Lower leg skin (tissue), 4 donors: ENCODE measurements at regions not wholly inside any gene's neighbourhood (a gene's known extent, or its start where the extent isn't known, plus 50 kb on each side); places are given as distances from the start of the nearest gene placed in this dataset.

Source experiments
- DNase-seq, 2 donors: peaks; one replicate each; pipeline ENCODE4 v3.0.0-alpha.2; 2019; ENCODE audit warnings: low spot score in 2 of 2
- H3K4me3 ChIP-seq: fragments of 200-600 bp; sonication (generic); 2 replicates; pipeline ENCODE4 v1.5.1; 2017; ENCODE audit warnings: mild to moderate bottlenecking, low read depth; ENCODE audit not compliant: poor library complexity, severe bottlenecking
- POLR2A ChIP-seq, 2 donors: fragments of 450-650 bp; IDR thresholded peaks; one replicate each; pipeline ENCODE4 v1.6.1; 2016 to 2017; ENCODE audit warnings: antibody characterized with exemption in 2 of 2, mild to moderate bottlenecking in 1 of 2, moderate library complexity in 1 of 2
- WGBS, 2 donors: methylation state at CpG; one replicate each; pipeline ENCODE4 v1.1.5; 2018; 5-methylcytosine and 5-hydroxymethylcytosine counted together
- intact Hi-C: fragments of 100-400 bp; cut with DNase I; formaldehyde crosslinking; loops from one replicate; pipeline ENCODE4 v1.15.0; 2023; ENCODE audit warnings: low total_unique reads
- TF ChIP-seq, protein P1 (sequence below), 3 donors: fragments of 450-650 bp; IDR thresholded peaks; one replicate each; pipeline ENCODE4 v1.5.1; 2016; ENCODE audit warnings: antibody characterized with exemption in 3 of 3, mild to moderate bottlenecking in 3 of 3, moderate library complexity in 2 of 3

- no peak for DNase-seq
- no peak for TF ChIP-seq POLR2A (IDR thresholded peaks at IDR 0.05)
- TF ChIP-seq, protein P1, sequence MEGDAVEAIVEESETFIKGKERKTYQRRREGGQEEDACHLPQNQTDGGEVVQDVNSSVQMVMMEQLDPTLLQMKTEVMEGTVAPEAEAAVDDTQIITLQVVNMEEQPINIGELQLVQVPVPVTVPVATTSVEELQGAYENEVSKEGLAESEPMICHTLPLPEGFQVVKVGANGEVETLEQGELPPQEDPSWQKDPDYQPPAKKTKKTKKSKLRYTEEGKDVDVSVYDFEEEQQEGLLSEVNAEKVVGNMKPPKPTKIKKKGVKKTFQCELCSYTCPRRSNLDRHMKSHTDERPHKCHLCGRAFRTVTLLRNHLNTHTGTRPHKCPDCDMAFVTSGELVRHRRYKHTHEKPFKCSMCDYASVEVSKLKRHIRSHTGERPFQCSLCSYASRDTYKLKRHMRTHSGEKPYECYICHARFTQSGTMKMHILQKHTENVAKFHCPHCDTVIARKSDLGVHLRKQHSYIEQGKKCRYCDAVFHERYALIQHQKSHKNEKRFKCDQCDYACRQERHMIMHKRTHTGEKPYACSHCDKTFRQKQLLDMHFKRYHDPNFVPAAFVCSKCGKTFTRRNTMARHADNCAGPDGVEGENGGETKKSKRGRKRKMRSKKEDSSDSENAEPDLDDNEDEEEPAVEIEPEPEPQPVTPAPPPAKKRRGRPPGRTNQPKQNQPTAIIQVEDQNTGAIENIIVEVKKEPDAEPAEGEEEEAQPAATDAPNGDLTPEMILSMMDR (IDR thresholded peaks at IDR 0.05) = no peak
Measured at GRCh38 chr2:175855794-175856453, 146.1 kb downstream of the LNPK start.

GRCh38 chr2:175855236-175855635 lies 146.8 kb downstream of the LNPK start:
- WGBS, 2 donors = 60 to 66% methylated on average over 4 of the region's 4 CpGs
- no peak overlapping the region for H3K4me3 ChIP-seq
- DNase-seq = no peak
- no peak for TF ChIP-seq POLR2A (IDR thresholded peaks at IDR 0.05)
- TF ChIP-seq, protein P1 (IDR thresholded peaks at IDR 0.05) = no peak
- intact Hi-C loops = no loop called here

More at GRCh38 chr2:175855794-175856453, 146.1 kb downstream of the LNPK start:
- 37 to 41% methylated on average over 4 of the region's 4 CpGs for WGBS, 2 donors
- intact Hi-C loops = no loop called here
- H3K4me3 ChIP-seq = no peak overlapping the region

GRCh38 chr2:175854665-175855064 lies 147.4 kb downstream of the LNPK start:
- H3K4me3 ChIP-seq = no peak overlapping the region
- WGBS, 2 donors = 57 to 71% methylated on average over 6 of the region's 6 CpGs
- intact Hi-C loops = no loop called here
- TF ChIP-seq POLR2A (IDR thresholded peaks at IDR 0.05) = no peak
- no peak for DNase-seq

GRCh38 chr2:175854129-175854528 lies 147.9 kb downstream of the LNPK start:
- DNase-seq = no peak
- intact Hi-C loops = no loop called here
- H3K4me3 ChIP-seq = no peak overlapping the region
- 72 to 77% methylated on average over 3 of the region's 3 CpGs for WGBS, 2 donors
- TF ChIP-seq, protein P1 (IDR thresholded peaks at IDR 0.05) = no peak
- no peak for TF ChIP-seq POLR2A (IDR thresholded peaks at IDR 0.05)

GRCh38 chr2:175853616-175853890 lies 148.5 kb downstream of the LNPK start:
- TF ChIP-seq, protein P1 (IDR thresholded peaks at IDR 0.05) = no peak
- TF ChIP-seq POLR2A (IDR thresholded peaks at IDR 0.05) = no peak
- intact Hi-C loops = no loop called here
- DNase-seq = no peak
- no peak overlapping the region for H3K4me3 ChIP-seq
- 92 to 95% methylated on average over 5 of the region's 5 CpGs for WGBS, 2 donors

DNA sequence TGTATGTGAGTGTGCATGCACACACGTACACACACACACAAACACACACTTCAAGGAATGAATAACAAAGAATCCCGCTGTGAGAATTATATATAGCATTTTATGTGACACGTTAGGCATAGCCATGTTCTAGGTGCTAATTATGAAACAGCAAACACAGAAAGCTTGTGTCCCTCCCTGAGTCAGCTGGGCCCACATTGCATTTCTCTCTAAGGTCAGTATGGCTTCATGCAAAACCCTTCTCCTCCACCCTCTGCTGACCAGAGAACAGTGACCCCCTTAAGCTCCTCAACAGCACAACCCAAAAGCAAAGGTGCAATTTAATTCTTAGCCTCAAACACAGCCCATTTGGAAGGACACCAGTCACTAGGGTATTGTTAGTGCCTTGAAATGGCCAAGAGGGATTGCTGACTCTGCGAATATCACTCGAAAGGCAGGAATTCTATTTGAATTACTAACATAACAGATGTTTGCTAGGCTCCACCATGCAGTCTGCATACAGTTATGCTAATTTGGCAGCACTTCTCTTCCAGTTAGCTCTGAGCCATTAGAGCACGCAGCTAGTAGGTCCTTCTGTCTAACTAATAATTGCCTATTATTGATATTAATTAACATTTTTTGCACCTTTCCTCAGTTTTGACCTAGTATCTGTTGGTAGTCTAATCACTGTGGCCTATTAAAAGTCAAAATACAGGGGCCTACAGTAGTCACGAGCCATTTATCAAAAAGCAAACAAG lies 149.0 kb downstream of the LNPK start:
- no peak for DNase-seq
- intact Hi-C loops = no loop called here
- H3K4me3 ChIP-seq = no peak overlapping the region
- 84 to 87% methylated on average over 7 of the region's 7 CpGs for WGBS, 2 donors
- no peak for TF ChIP-seq POLR2A (IDR thresholded peaks at IDR 0.05)
- TF ChIP-seq, protein P1 (IDR thresholded peaks at IDR 0.05) = no peak
